Transverse colon (tissue), 4 donors: ENCODE measurements at regions not wholly inside any gene's neighbourhood (a gene's known extent, or its start where the extent isn't known, plus 50 kb on each side); places are given as distances from the start of the nearest gene placed in this dataset.

ENCODE experiments used
- POLR2AphosphoS5 ChIP-seq, 3 donors: sonication (generic); formaldehyde crosslinking; IDR thresholded peaks; one replicate each; pipeline ENCODE4 v1.6.1; 2016; ENCODE audit warnings: antibody characterized with exemption in 3 of 3
- TF ChIP-seq, protein P1 (sequence below), 5 experiments: fragments of 200-600 bp in 3 of 5; fragments of 450-650 bp in 2 of 5; sonication (generic) in 3 of 5; IDR thresholded peaks; 1 replicate in 2 of 5; 2 replicates in 3 of 5; pipeline ENCODE4 v1.5.1; 2016 to 2017; ENCODE audit warnings: antibody characterized with exemption in 5 of 5, inconsistent platforms in 3 of 5, mild to moderate bottlenecking in 2 of 5, moderate library complexity in 1 of 5

GRCh38 chr17:53141731-53142130 is 681.0 kb upstream of the KIF2B start:
- TF ChIP-seq POLR2AphosphoS5 (IDR thresholded peaks at IDR 0.05): no peak
- TF ChIP-seq, protein P1, sequence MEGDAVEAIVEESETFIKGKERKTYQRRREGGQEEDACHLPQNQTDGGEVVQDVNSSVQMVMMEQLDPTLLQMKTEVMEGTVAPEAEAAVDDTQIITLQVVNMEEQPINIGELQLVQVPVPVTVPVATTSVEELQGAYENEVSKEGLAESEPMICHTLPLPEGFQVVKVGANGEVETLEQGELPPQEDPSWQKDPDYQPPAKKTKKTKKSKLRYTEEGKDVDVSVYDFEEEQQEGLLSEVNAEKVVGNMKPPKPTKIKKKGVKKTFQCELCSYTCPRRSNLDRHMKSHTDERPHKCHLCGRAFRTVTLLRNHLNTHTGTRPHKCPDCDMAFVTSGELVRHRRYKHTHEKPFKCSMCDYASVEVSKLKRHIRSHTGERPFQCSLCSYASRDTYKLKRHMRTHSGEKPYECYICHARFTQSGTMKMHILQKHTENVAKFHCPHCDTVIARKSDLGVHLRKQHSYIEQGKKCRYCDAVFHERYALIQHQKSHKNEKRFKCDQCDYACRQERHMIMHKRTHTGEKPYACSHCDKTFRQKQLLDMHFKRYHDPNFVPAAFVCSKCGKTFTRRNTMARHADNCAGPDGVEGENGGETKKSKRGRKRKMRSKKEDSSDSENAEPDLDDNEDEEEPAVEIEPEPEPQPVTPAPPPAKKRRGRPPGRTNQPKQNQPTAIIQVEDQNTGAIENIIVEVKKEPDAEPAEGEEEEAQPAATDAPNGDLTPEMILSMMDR (IDR thresholded peaks at IDR 0.05): no peak
